K562 (cell line): ENCODE measurements at regions not wholly inside any gene's neighbourhood (a gene's known extent, or its start where the extent isn't known, plus 50 kb on each side); places are given as distances from the start of the nearest gene placed in this dataset.

Experiments
- ARID2 ChIP-seq: fragments of 450-650 bp; IDR thresholded peaks from 2 replicates; pipeline ENCODE4 v1.6.1; 2017; ENCODE audit warnings: antibody characterized with exemption, mild to moderate bottlenecking
- BACH1 ChIP-seq: fragments of 200-800 bp; sonication (Bioruptor generic); IDR thresholded peaks from 2 replicates; pipeline ENCODE4 v1.6.1; 2016; ENCODE audit warnings: missing genetic modification characterization, missing compliant biosample characterization
- DIDO1 ChIP-seq: fragments of 450-650 bp; IDR thresholded peaks from 2 replicates; pipeline ENCODE4 v1.6.1; 2016; ENCODE audit warnings: low read depth, missing biosample characterization, missing genetic modification characterization
- DMBX1 ChIP-seq: fragments of 250-450 bp; sonication (Bioruptor Pico); IDR thresholded peaks from 2 replicates; pipeline ENCODE4 v1.8.0; 2022; ENCODE audit warnings: inconsistent platforms, mild to moderate bottlenecking, moderate library complexity, borderline replicate concordance
- ELF1 ChIP-seq: fragments of 200-800 bp; sonication (Bioruptor generic); IDR thresholded peaks from 2 replicates; pipeline ENCODE4 v1.6.1; 2016; ENCODE audit warnings: missing genetic modification characterization, missing compliant biosample characterization
- ETV1 ChIP-seq: fragments of 450-650 bp; conservative IDR thresholded peaks from 2 replicates; pipeline ENCODE4 v1.6.1; 2016; ENCODE audit warnings: missing genetic modification characterization, control low read depth, low read depth, missing compliant biosample characterization
- HDGF ChIP-seq: fragments of 450-650 bp; IDR thresholded peaks from 2 replicates; pipeline ENCODE4 v1.6.1; 2016
- HNRNPUL1 ChIP-seq: fragments of 200-400 bp; formaldehyde crosslinking; IDR thresholded peaks from 2 replicates; pipeline ENCODE4 v1.6.1; 2017; ENCODE audit warnings: low read length
- HSF4 ChIP-seq: fragments of 250-450 bp; sonication (Bioruptor Pico); IDR thresholded peaks from 2 replicates; pipeline ENCODE4 v2.1.2; 2022; ENCODE audit warnings: mild to moderate bottlenecking, moderate library complexity, borderline replicate concordance
- KDM2B ChIP-seq: fragments of 250-450 bp; sonication (Bioruptor Pico); IDR thresholded peaks from 2 replicates; pipeline ENCODE4 v1.8.0; 2021; ENCODE audit warnings: mild to moderate bottlenecking, moderate library complexity
- MAX ChIP-seq: sonication (generic); formaldehyde crosslinking; IDR thresholded peaks from 2 replicates; pipeline ENCODE4 v1.9.0; 2022; ENCODE audit warnings: mild to moderate bottlenecking, missing genetic modification reagents
- MCM2 ChIP-seq: fragments of 450-650 bp; IDR thresholded peaks from 2 replicates; pipeline ENCODE4 v1.6.1; 2017; ENCODE audit warnings: low read depth, mild to moderate bottlenecking
- MTA1 ChIP-seq: fragments of 450-650 bp; IDR thresholded peaks from 2 replicates; pipeline ENCODE4 v1.6.1; 2017; ENCODE audit warnings: borderline replicate concordance
- TEAD1 ChIP-seq, 2 experiments: fragments of 450-650 bp in 1 of 2; sonication (generic) in 1 of 2; formaldehyde crosslinking; IDR thresholded peaks; 2 replicates each; pipeline versions ENCODE4 v1.4.0 to v1.8.0; 2020 to 2022; ENCODE audit warnings: mild to moderate bottlenecking in 2 of 2, missing genetic modification reagents in 1 of 2
- TEAD4 ChIP-seq, 2 experiments: sonication (generic) in 1 of 2; formaldehyde crosslinking in 1 of 2; IDR thresholded peaks; 2 replicates each; pipeline versions ENCODE4 v1.6.1 to v1.8.0; 2012 to 2022; ENCODE audit warnings: borderline replicate concordance in 1 of 2, inconsistent platforms in 1 of 2, low read length in 1 of 2, mild to moderate bottlenecking in 1 of 2, missing genetic modification reagents in 1 of 2
- ZBTB17 ChIP-seq: fragments of 450-650 bp; formaldehyde crosslinking; IDR thresholded peaks from 2 replicates; pipeline ENCODE4 v1.4.0; 2020; ENCODE audit warnings: mild to moderate bottlenecking
- ZNF12 ChIP-seq: sonication (generic); formaldehyde crosslinking; IDR thresholded peaks from 2 replicates; pipeline ENCODE4 v1.4.0; 2020; ENCODE audit warnings: mild to moderate bottlenecking, missing genetic modification reagents
- ZNF639 ChIP-seq, 2 experiments: fragments of 200-800 bp in 1 of 2; sonication (Bioruptor generic) in 1 of 2; sonication (generic) in 1 of 2; formaldehyde crosslinking in 1 of 2; IDR thresholded peaks in 1 of 2; conservative IDR thresholded peaks in 1 of 2; 2 replicates each; pipeline versions ENCODE4 v1.5.0 to v1.6.1; 2016 to 2020; ENCODE audit warnings: missing compliant biosample characterization in 1 of 2, missing genetic modification characterization in 1 of 2, missing genetic modification reagents in 1 of 2
- ZNF76 ChIP-seq: fragments of 250-450 bp; sonication (Bioruptor Pico); IDR thresholded peaks from 2 replicates; pipeline ENCODE4 v1.4.0; 2020; ENCODE audit warnings: mild to moderate bottlenecking, moderate library complexity, borderline replicate concordance
- TF ChIP-seq, protein P1 (sequence below): fragments of 150-350 bp; IDR thresholded peaks from 2 replicates; pipeline ENCODE4 v1.6.1; 2014; ENCODE audit warnings: low read depth, mild to moderate bottlenecking, low read length, borderline replicate concordance
- TF ChIP-seq, protein P2 (sequence below): fragments of 250-450 bp; sonication (Bioruptor Pico); IDR thresholded peaks from 2 replicates; pipeline ENCODE4 v1.8.0; 2021; ENCODE audit warnings: moderate library complexity, mild to moderate bottlenecking, inconsistent platforms

GRCh38 chr21:35204850-35205541 lies 155.9 kb upstream of the RUNX1 start (continued):
- TF ChIP-seq HSF4 (CRISPR knock-in tag) = no peak
- TF ChIP-seq DIDO1 = no peak
- TF ChIP-seq, protein P1, sequence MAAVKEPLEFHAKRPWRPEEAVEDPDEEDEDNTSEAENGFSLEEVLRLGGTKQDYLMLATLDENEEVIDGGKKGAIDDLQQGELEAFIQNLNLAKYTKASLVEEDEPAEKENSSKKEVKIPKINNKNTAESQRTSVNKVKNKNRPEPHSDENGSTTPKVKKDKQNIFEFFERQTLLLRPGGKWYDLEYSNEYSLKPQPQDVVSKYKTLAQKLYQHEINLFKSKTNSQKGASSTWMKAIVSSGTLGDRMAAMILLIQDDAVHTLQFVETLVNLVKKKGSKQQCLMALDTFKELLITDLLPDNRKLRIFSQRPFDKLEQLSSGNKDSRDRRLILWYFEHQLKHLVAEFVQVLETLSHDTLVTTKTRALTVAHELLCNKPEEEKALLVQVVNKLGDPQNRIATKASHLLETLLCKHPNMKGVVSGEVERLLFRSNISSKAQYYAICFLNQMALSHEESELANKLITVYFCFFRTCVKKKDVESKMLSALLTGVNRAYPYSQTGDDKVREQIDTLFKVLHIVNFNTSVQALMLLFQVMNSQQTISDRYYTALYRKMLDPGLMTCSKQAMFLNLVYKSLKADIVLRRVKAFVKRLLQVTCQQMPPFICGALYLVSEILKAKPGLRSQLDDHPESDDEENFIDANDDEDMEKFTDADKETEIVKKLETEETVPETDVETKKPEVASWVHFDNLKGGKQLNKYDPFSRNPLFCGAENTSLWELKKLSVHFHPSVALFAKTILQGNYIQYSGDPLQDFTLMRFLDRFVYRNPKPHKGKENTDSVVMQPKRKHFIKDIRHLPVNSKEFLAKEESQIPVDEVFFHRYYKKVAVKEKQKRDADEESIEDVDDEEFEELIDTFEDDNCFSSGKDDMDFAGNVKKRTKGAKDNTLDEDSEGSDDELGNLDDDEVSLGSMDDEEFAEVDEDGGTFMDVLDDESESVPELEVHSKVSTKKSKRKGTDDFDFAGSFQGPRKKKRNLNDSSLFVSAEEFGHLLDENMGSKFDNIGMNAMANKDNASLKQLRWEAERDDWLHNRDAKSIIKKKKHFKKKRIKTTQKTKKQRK = no peak
- TF ChIP-seq KDM2B (CRISPR knock-in tag) = no peak
- TF ChIP-seq MAX (CRISPR knock-in tag) = peak; percentile 80
- TF ChIP-seq ETV1 (tag) = peak; percentile 64
- TF ChIP-seq, protein P2, sequence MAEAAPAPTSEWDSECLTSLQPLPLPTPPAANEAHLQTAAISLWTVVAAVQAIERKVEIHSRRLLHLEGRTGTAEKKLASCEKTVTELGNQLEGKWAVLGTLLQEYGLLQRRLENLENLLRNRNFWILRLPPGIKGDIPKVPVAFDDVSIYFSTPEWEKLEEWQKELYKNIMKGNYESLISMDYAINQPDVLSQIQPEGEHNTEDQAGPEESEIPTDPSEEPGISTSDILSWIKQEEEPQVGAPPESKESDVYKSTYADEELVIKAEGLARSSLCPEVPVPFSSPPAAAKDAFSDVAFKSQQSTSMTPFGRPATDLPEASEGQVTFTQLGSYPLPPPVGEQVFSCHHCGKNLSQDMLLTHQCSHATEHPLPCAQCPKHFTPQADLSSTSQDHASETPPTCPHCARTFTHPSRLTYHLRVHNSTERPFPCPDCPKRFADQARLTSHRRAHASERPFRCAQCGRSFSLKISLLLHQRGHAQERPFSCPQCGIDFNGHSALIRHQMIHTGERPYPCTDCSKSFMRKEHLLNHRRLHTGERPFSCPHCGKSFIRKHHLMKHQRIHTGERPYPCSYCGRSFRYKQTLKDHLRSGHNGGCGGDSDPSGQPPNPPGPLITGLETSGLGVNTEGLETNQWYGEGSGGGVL (CRISPR knock-in tag) = no peak
- peak in 1 of 2 experiments; percentile 61; a peak in 1 of 4 replicates for TF ChIP-seq ZNF639 (CRISPR knock-in tag; conservative IDR thresholded peaks at IDR 0.05 in 1 of 2, IDR thresholded peaks at IDR 0.05 in 1 of 2)
- no peak for TF ChIP-seq ZNF12
- peak; percentile 74; the same call in 1 of the 2 replicates for TF ChIP-seq DMBX1 (CRISPR knock-in tag)
- TF ChIP-seq ELF1 = no peak
- TF ChIP-seq MTA1 = no peak
- no peak for TF ChIP-seq HNRNPUL1
- TF ChIP-seq MCM2 = no peak
- TF ChIP-seq ZNF76 (CRISPR knock-in tag) = no peak
- no peak for TF ChIP-seq HDGF
- no peak for TF ChIP-seq ARID2
- 0 out of 4 replicates have a peak, but pooled peaks of 1 of the 2 experiments have one; percentile 32 for TF ChIP-seq TEAD1 (CRISPR knock-in tag; IDR thresholded peaks at IDR 0.05)
- TF ChIP-seq TEAD4 (IDR thresholded peaks at IDR 0.05; ENCODE audit: low read length) = peak; percentile 22; the same call in 1 of the 2 replicates
- no peak for TF ChIP-seq TEAD4 (CRISPR knock-in tag; IDR thresholded peaks at IDR 0.05; ENCODE audit: borderline replicate concordance)
- no peak for TF ChIP-seq BACH1
- 0 out of 2 replicates have a peak, but pooled peaks have one; percentile 16 for TF ChIP-seq ZBTB17 (CRISPR knock-in tag)
